ENCODE measurements at regions not wholly inside any gene's neighbourhood (a gene's known extent, or its start where the extent isn't known, plus 50 kb on each side); places are given as distances from the start of the nearest gene placed in this dataset.
"Not testable (repeated sequence)": the region's sequence is repeated elsewhere in the genome, so short reads cannot be mapped to it uniquely, and the experiment has no call there.

GRCh38 chrY:8033200-8033599 lies 1121.6 kb upstream of the AMELY start:
- H3K27ac ChIP-seq (ENCODE audit: low read depth in 1 of 3, low read length in 2 of 3) = no peak overlapping the region
- H3K4me3 ChIP-seq (ENCODE audit: low read depth in 1 of 3, low read length in 3 of 3) = no peak overlapping the region
- 57 to 60% methylated on average over 2 of the region's 2 CpGs; no CpG with 5 or more reads in 1 of the 3 donors for WGBS, 3 donors
- FAIRE-seq (no peak), DNase-seq (no peak)
- H3K27me3 ChIP-seq (ENCODE audit: control insufficient read depth in 3 of 3, insufficient read depth in 3 of 3, low read length in 3 of 3) = no peaks in the 10 kb centered on the region
- no peaks in the 10 kb centered on the region for H3K4me1 ChIP-seq (ENCODE audit: control insufficient read depth in 3 of 3, insufficient read depth in 2 of 3, low read depth in 1 of 3, low read length in 2 of 3)
- no peaks in the 10 kb centered on the region for H3K36me3 ChIP-seq (ENCODE audit: control insufficient read depth in 3 of 3, insufficient read depth in 2 of 3, low read depth in 1 of 3, low read length in 3 of 3)
- H3K9me3 ChIP-seq (ENCODE audit: control insufficient read depth in 2 of 2, insufficient read depth in 1 of 2, low read depth in 1 of 2, low read length in 1 of 2) = no peaks in the 10 kb centered on the region

GRCh38 chrY:8020540-8020939 lies 1109.0 kb upstream of the AMELY start:
- Histone ChIP-seq H3K36me3 (ENCODE audit: control insufficient read depth in 3 of 3, insufficient read depth in 2 of 3, low read depth in 1 of 3, low read length in 3 of 3) (no peaks in the 10 kb centered on the region), H3K9me3 (ENCODE audit: control insufficient read depth in 2 of 2, insufficient read depth in 1 of 2, low read depth in 1 of 2, low read length in 1 of 2) (no peaks in the 10 kb centered on the region), H3K27ac (ENCODE audit: low read depth in 1 of 3, low read length in 2 of 3) (no peak overlapping the region), H3K4me1 (ENCODE audit: control insufficient read depth in 3 of 3, insufficient read depth in 2 of 3, low read depth in 1 of 3, low read length in 2 of 3) (no peaks in the 10 kb centered on the region), H3K27me3 (ENCODE audit: control insufficient read depth in 3 of 3, insufficient read depth in 3 of 3, low read length in 3 of 3) (no peaks in the 10 kb centered on the region), H3K4me3 (ENCODE audit: low read depth in 1 of 3, low read length in 3 of 3) (no peak overlapping the region)
- FAIRE-seq = no peak
- no peak for DNase-seq
- 80 to 91% methylated on average over 1 of the region's 1 CpG; no CpG with 5 or more reads in 1 of the 3 donors for WGBS, 3 donors

- no peaks in the 10 kb centered on the region for H3K36me3 ChIP-seq (ENCODE audit: control insufficient read depth in 3 of 3, insufficient read depth in 2 of 3, low read depth in 1 of 3, low read length in 3 of 3)
- FAIRE-seq (no peak), DNase-seq (no peak)
- no peak overlapping the region for H3K4me3 ChIP-seq (ENCODE audit: low read depth in 1 of 3, low read length in 3 of 3)
- H3K27me3 ChIP-seq (ENCODE audit: control insufficient read depth in 3 of 3, insufficient read depth in 3 of 3, low read length in 3 of 3) = no peaks in the 10 kb centered on the region
- no peaks in the 10 kb centered on the region for H3K9me3 ChIP-seq (ENCODE audit: control insufficient read depth in 2 of 2, insufficient read depth in 1 of 2, low read depth in 1 of 2, low read length in 1 of 2)
- H3K4me1 ChIP-seq (ENCODE audit: control insufficient read depth in 3 of 3, insufficient read depth in 2 of 3, low read depth in 1 of 3, low read length in 2 of 3) = no peaks in the 10 kb centered on the region
- WGBS, 3 donors = 91 to 93% methylated on average over 3 of the region's 3 CpGs; no CpG with 5 or more reads in 1 of the 3 donors
- H3K27ac ChIP-seq (ENCODE audit: low read depth in 1 of 3, low read length in 2 of 3) = no peak overlapping the region
Measured at GRCh38 chrY:8011515-8011914, 1100.0 kb upstream of the AMELY start.

GRCh38 chrY:8004196-8004595 lies 1092.6 kb upstream of the AMELY start:
- no peaks in the 10 kb centered on the region for H3K4me1 ChIP-seq (ENCODE audit: control insufficient read depth in 3 of 3, insufficient read depth in 2 of 3, low read depth in 1 of 3, low read length in 2 of 3)
- DNase-seq (no peak), FAIRE-seq (no peak)
- WGBS, 3 donors = 82 to 91% methylated on average over 3 of the region's 3 CpGs; no CpG with 5 or more reads in 1 of the 3 donors
- no peak overlapping the region for H3K4me3 ChIP-seq (ENCODE audit: low read depth in 1 of 3, low read length in 3 of 3)
- H3K27ac ChIP-seq (ENCODE audit: low read depth in 1 of 3, low read length in 2 of 3) = no peak overlapping the region
- H3K27me3 ChIP-seq (ENCODE audit: control insufficient read depth in 3 of 3, insufficient read depth in 3 of 3, low read length in 3 of 3) = no peaks in the 10 kb centered on the region
- no peaks in the 10 kb centered on the region for H3K9me3 ChIP-seq (ENCODE audit: control insufficient read depth in 2 of 2, insufficient read depth in 1 of 2, low read depth in 1 of 2, low read length in 1 of 2)
- no peaks in the 10 kb centered on the region for H3K36me3 ChIP-seq (ENCODE audit: control insufficient read depth in 3 of 3, insufficient read depth in 2 of 3, low read depth in 1 of 3, low read length in 3 of 3)

GRCh38 chrY:7996726-7997125 lies 1085.2 kb upstream of the AMELY start:
- Histone ChIP-seq H3K36me3 (ENCODE audit: control insufficient read depth in 3 of 3, insufficient read depth in 2 of 3, low read depth in 1 of 3, low read length in 3 of 3) (no peaks in the 10 kb centered on the region), H3K4me3 (ENCODE audit: low read depth in 1 of 3, low read length in 3 of 3) (no peak overlapping the region), H3K27ac (ENCODE audit: low read depth in 1 of 3, low read length in 2 of 3) (no peak overlapping the region), H3K4me1 (ENCODE audit: control insufficient read depth in 3 of 3, insufficient read depth in 2 of 3, low read depth in 1 of 3, low read length in 2 of 3) (no peaks in the 10 kb centered on the region), H3K9me3 (ENCODE audit: control insufficient read depth in 2 of 2, insufficient read depth in 1 of 2, low read depth in 1 of 2, low read length in 1 of 2) (no peaks in the 10 kb centered on the region), H3K27me3 (ENCODE audit: control insufficient read depth in 3 of 3, insufficient read depth in 3 of 3, low read length in 3 of 3) (no peaks in the 10 kb centered on the region)
- 39 to 58% methylated on average over 2 of the region's 2 CpGs; no CpG with 5 or more reads in 1 of the 3 donors for WGBS, 3 donors
- FAIRE-seq (no peak), DNase-seq (no peak)

GRCh38 chrY:7994781-7995180 lies 1083.2 kb upstream of the AMELY start:
- not testable (repeated sequence) for H3K4me3 ChIP-seq (ENCODE audit: low read depth in 1 of 3, low read length in 3 of 3); H3K36me3 ChIP-seq (ENCODE audit: control insufficient read depth in 3 of 3, insufficient read depth in 2 of 3, low read depth in 1 of 3, low read length in 3 of 3); H3K27me3 ChIP-seq (ENCODE audit: control insufficient read depth in 3 of 3, insufficient read depth in 3 of 3, low read length in 3 of 3); DNase-seq; H3K27ac ChIP-seq (ENCODE audit: low read depth in 1 of 3, low read length in 2 of 3); H3K4me1 ChIP-seq (ENCODE audit: control insufficient read depth in 3 of 3, insufficient read depth in 2 of 3, low read depth in 1 of 3, low read length in 2 of 3); FAIRE-seq; H3K9me3 ChIP-seq (ENCODE audit: control insufficient read depth in 2 of 2, insufficient read depth in 1 of 2, low read depth in 1 of 2, low read length in 1 of 2)
- 64 to 82% methylated on average over 2 of the region's 2 CpGs; no CpG with 5 or more reads in 1 of the 3 donors for WGBS, 3 donors

- Histone ChIP-seq H3K36me3 (ENCODE audit: control insufficient read depth in 3 of 3, insufficient read depth in 2 of 3, low read depth in 1 of 3, low read length in 3 of 3) (no peaks in the 10 kb centered on the region), H3K27ac (ENCODE audit: low read depth in 1 of 3, low read length in 2 of 3) (no peak overlapping the region), H3K4me1 (ENCODE audit: control insufficient read depth in 3 of 3, insufficient read depth in 2 of 3, low read depth in 1 of 3, low read length in 2 of 3) (no peaks in the 10 kb centered on the region), H3K9me3 (ENCODE audit: control insufficient read depth in 2 of 2, insufficient read depth in 1 of 2, low read depth in 1 of 2, low read length in 1 of 2) (no peaks in the 10 kb centered on the region), H3K27me3 (ENCODE audit: control insufficient read depth in 3 of 3, insufficient read depth in 3 of 3, low read length in 3 of 3) (no peaks in the 10 kb centered on the region), H3K4me3 (ENCODE audit: low read depth in 1 of 3, low read length in 3 of 3) (no peak overlapping the region)
- WGBS, 3 donors = 55 to 67% methylated on average over 1 of the region's 1 CpG; no CpG with 5 or more reads in 1 of the 3 donors
- DNase-seq (no peak), FAIRE-seq (no peak)
Measured at GRCh38 chrY:7979770-7980169, 1068.2 kb upstream of the AMELY start.

- Histone ChIP-seq H3K9me3 (ENCODE audit: control insufficient read depth in 2 of 2, insufficient read depth in 1 of 2, low read depth in 1 of 2, low read length in 1 of 2) (no peaks in the 10 kb centered on the region), H3K4me1 (ENCODE audit: control insufficient read depth in 3 of 3, insufficient read depth in 2 of 3, low read depth in 1 of 3, low read length in 2 of 3) (no peaks in the 10 kb centered on the region), H3K27ac (ENCODE audit: low read depth in 1 of 3, low read length in 2 of 3) (no peak overlapping the region), H3K27me3 (ENCODE audit: control insufficient read depth in 3 of 3, insufficient read depth in 3 of 3, low read length in 3 of 3) (no peaks in the 10 kb centered on the region), H3K4me3 (ENCODE audit: low read depth in 1 of 3, low read length in 3 of 3) (no peak overlapping the region), H3K36me3 (ENCODE audit: control insufficient read depth in 3 of 3, insufficient read depth in 2 of 3, low read depth in 1 of 3, low read length in 3 of 3) (no peaks in the 10 kb centered on the region)
- FAIRE-seq (no peak), DNase-seq (no peak)
- 65 to 88% methylated on average over 1 of the region's 1 CpG; no CpG with 5 or more reads in 1 of the 3 donors for WGBS, 3 donors
Measured at GRCh38 chrY:7977301-7977700, 1065.7 kb upstream of the AMELY start.

- WGBS, 3 donors = 85 to 88% methylated on average over 2 of the region's 2 CpGs; no CpG with 5 or more reads in 1 of the 3 donors
- Histone ChIP-seq H3K36me3 (ENCODE audit: control insufficient read depth in 3 of 3, insufficient read depth in 2 of 3, low read depth in 1 of 3, low read length in 3 of 3) (no peaks in the 10 kb centered on the region), H3K9me3 (ENCODE audit: control insufficient read depth in 2 of 2, insufficient read depth in 1 of 2, low read depth in 1 of 2, low read length in 1 of 2) (no peaks in the 10 kb centered on the region), H3K27me3 (ENCODE audit: control insufficient read depth in 3 of 3, insufficient read depth in 3 of 3, low read length in 3 of 3) (no peaks in the 10 kb centered on the region), H3K4me3 (ENCODE audit: low read depth in 1 of 3, low read length in 3 of 3) (no peak overlapping the region), H3K4me1 (ENCODE audit: control insufficient read depth in 3 of 3, insufficient read depth in 2 of 3, low read depth in 1 of 3, low read length in 2 of 3) (no peaks in the 10 kb centered on the region), H3K27ac (ENCODE audit: low read depth in 1 of 3, low read length in 2 of 3) (no peak overlapping the region)
- DNase-seq (no peak), FAIRE-seq (no peak)
Measured at GRCh38 chrY:7968293-7968692, 1056.7 kb upstream of the AMELY start.
